ENCODE measurements at regions not wholly inside any gene's neighbourhood (a gene's known extent, or its start where the extent isn't known, plus 50 kb on each side); places are given as distances from the start of the nearest gene placed in this dataset.

DNA sequence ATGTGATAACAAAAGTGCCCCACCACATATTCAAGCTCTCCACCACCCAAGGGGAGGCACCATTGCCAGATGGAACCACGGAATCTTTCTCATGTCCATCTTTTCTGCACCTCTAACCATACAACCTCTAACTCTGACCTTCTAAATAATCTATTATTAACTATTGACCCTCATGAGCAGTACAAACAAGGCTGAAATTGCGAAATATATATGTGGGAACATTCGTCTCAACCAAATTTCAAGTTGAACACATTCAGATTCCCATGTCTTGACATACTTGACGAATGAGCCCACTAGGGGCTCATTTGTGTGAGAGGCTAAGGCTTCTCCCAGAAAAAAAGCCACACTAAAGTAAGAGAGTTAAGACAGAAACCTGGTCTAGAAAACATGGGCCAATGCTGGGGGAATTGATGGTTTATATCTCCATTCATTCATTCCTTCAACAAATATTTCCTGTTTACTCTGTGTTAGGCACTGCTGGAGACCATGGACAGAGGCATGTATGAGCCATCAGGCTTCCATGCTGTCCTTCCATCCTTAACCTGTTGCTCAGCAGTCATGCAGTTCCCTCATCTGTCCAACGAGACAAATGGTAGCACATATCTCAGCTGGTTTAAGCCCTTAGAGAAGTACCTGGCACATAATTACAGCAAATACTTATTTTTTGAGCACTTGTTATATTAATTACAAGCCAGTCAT, 130.4 kb downstream of the ESM1 start:
- DNase-seq (ENCODE audit: low read depth in 2 of 2, low spot score in 1 of 2): no peak

- DNase-seq (ENCODE audit: low read depth in 2 of 2, low spot score in 1 of 2): no peak
Observed at GRCh38 chr5:54852007-54852406, 133.4 kb downstream of the ESM1 start.

DNA sequence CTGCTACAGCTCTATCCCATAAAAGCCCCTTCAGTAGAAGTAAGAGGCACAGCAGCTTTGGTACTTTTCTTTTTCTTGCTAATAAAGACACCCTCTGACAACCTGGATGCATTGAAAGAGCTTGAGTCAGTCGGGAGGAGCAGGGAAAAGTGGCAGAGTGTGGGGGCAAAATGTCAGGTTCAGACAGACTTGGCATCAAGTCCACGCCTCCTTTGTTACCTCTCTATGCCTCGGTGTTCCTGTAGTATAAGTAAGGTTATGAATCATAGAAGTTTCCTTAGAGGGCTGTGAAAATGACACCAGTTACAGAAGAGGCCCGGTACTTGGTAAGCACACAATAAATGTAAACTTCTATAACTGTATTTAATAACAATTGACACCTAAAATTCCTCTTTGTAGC, 133.9 kb downstream of the ESM1 start:
- DNase-seq (ENCODE audit: low read depth in 2 of 2, low spot score in 1 of 2): no peak

GRCh38 chr5:54848581-54848980, 136.8 kb downstream of the ESM1 start:
- DNase-seq (ENCODE audit: low read depth in 2 of 2, low spot score in 1 of 2): no peak

- DNase-seq (ENCODE audit: low read depth in 2 of 2, low spot score in 1 of 2): no peak
Observed at GRCh38 chr5:54845567-54845941, 139.8 kb downstream of the ESM1 start.

DNA sequence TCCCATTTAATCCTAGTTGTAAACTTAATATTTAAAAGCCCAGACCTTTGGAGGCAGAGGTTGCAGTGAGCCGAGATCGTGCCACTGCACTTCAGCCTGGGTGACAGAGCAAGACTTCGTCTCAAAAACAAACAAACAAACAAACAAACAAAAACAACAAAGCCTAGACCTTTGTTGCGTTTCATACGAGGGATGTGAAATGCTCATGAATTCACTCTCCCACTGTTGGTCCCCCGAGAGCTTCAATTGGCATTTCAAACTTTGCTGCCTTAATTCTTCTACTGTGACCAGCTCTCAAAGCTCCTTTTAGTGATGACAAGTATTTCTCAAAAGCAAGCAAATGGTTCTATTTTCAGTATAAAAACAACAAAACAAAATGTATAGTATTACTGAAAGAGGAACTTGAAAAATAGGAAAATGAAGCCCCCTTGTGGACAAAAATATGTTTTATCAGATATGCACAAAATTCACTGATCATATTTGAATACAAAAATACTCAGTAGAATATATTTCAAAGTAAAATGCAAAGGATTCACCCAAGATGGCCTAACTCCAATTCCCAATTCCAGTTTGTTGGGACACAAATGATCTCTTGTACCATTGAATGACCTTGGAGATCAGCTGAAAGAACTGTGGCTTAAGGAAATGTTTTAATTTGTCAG, 140.4 kb downstream of the ESM1 start:
- no peak for DNase-seq (ENCODE audit: low read depth in 2 of 2, low spot score in 1 of 2)

DNA sequence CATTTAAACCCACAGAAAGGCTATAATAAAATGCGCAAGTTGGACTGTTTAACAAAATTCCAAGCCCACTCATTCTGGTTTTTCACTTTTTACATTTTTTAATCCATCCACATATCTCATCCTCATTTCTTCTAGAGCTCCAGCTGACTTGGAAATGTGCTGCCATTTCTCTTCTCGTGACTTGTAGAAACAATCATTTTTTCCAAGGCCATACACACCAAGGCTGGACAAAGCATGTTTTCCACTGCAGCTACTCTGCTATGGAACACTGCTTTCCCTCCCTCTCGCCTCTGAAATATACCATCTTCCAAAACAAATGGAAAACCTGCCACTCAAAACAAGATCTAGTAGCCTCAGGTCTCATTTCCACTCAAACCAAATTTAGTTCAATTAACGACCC, 141.1 kb downstream of the ESM1 start:
- DNase-seq (ENCODE audit: low read depth in 2 of 2, low spot score in 1 of 2): no peak

GRCh38 chr5:54841481-54841880, 143.9 kb downstream of the ESM1 start:
- DNase-seq (ENCODE audit: low read depth in 2 of 2, low spot score in 1 of 2): no peak

- no peak for DNase-seq (ENCODE audit: low read depth in 2 of 2, low spot score in 1 of 2)
Observed at GRCh38 chr5:54838843-54839242, 146.6 kb downstream of the ESM1 start.

DNA sequence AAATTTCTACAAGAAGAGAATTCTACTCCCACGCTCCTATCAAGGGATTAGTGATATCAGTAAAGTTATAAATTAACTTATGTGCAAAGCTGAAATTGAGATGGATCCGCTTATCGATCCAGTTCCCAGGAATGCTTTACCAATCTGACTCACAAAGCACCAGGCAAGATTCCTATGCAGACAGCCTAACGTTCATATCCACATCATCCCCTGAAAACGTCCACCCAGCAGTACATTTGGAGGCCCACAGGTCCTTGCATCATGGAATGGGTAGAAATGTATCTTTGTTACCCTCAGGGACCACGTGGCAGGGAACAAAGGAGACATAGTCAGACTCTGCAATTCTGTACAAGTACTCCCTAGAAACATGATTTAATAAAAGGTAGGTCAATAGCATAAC, 147.4 kb downstream of the ESM1 start:
- no peak for DNase-seq (ENCODE audit: low read depth in 2 of 2, low spot score in 1 of 2)

GRCh38 chr5:54837093-54837492, 148.3 kb downstream of the ESM1 start:
- no peak for DNase-seq (ENCODE audit: low read depth in 2 of 2, low spot score in 1 of 2)

- no peak for DNase-seq (ENCODE audit: low read depth in 2 of 2, low spot score in 1 of 2)
Observed at GRCh38 chr5:54835647-54836046, 149.7 kb downstream of the ESM1 start.

DNA sequence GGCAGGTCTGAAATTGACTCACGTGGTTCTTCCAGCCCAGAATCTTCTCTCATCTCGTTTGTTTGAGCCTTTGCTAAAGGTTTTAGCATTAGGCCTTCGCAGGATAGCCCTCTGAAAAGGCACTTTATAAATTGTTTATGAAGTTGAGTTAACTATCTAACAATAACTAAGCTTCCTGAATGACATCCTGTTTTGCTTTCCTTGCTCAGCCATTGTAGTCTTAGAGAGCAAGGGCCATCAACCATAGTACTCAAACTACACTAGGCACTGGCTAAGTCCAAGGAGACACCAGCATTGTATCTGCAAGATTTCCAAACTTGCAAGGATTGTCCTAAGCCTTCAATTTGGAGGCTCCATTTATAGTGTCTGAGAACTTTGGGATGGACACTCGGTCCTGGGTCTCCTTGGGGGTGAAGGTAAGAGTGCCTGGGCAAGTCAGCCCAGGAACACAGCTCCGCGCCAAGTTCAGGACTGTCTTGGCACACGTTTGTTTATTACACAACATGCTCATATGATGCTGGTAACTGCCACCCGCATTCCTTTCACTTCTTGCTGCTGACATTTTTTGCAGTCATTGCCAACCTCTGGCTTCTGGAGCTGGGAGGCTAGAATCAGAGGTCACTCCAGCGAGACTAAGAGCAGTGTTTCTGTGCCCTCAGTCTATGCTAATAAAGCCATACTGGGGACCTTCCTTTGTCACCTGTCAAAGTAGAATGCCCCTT, 151.1 kb downstream of the ESM1 start:
- no peak for DNase-seq (ENCODE audit: low read depth in 2 of 2, low spot score in 1 of 2)

GRCh38 chr5:54833590-54833989, 151.8 kb downstream of the ESM1 start:
- DNase-seq (ENCODE audit: low read depth in 2 of 2, low spot score in 1 of 2): no peak

GRCh38 chr5:54832858-54833257, 152.5 kb downstream of the ESM1 start:
- DNase-seq (ENCODE audit: low read depth in 2 of 2, low spot score in 1 of 2): no peak

- DNase-seq (ENCODE audit: low read depth in 2 of 2, low spot score in 1 of 2): no peak
Observed at GRCh38 chr5:54832045-54832444, 153.3 kb downstream of the ESM1 start.

GRCh38 chr5:54831233-54831632, 154.2 kb downstream of the ESM1 start:
- no peak for DNase-seq (ENCODE audit: low read depth in 2 of 2, low spot score in 1 of 2)

DNA sequence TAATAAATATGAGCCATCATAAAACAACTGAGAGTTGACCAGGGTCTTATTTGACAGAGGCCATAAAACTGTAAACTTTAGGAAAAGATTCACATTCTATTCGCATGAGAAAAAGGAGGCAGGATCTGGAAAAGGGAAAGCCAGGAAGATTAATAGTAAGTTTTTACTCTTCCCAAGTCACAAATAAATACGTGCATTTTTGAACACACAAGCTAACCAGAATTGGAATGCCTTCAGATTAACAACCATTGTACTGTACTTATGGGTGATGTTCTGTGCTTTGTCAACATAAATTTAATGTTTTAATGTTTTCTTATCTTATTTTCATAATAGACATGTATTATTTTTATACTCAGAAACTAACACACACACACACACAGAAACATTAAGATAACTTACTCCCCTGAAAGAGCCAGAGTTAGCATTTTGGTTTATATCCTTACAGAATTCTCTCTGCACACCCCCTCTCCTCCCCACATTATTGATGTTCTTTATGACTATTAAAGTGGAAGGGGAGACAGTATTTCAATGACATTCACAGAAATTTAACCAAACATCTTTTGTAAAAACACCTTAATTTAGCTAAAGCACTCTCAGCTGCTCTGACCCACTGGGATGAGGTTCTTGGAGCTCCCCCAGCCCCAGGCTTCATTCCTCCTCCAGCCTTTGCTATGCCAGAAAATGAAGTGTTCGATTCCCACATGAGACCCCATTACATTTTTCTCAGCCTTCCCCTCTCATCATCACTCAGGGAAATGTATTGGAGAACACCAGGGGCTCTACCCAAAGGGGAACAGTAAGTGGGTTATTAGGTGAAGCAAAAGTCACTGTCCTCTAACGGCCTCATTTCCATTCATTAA, 155.5 kb downstream of the ESM1 start:
- DNase-seq (ENCODE audit: low read depth in 2 of 2, low spot score in 1 of 2): no peak

DNA sequence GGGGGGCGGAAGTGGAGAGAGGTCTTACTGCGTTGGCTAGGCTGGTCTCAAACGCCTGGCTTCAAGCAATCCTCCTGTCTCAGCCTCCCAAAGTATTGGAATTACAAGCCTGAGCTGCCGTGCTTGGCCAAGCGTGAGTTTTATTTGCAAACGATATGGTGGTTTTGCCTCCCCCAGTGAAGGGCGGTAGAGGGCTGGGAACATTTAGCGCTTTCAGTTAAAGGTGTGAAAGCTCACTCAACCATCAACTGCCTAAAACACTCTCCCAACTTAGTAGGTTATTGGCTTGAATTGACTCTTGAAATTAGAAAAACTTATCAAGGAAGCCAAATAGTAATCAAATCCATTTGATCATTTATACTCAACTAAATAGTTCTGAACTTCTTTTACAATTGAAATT, 156.3 kb downstream of the ESM1 start:
- DNase-seq (ENCODE audit: low read depth in 2 of 2, low spot score in 1 of 2): no peak

GRCh38 chr5:54828151-54828550, 157.2 kb downstream of the ESM1 start:
- no peak for DNase-seq (ENCODE audit: low read depth in 2 of 2, low spot score in 1 of 2)

GRCh38 chr5:54825005-54825404, 160.4 kb downstream of the ESM1 start:
- no peak for DNase-seq (ENCODE audit: low read depth in 2 of 2, low spot score in 1 of 2)

- DNase-seq (ENCODE audit: low read depth in 2 of 2, low spot score in 1 of 2): no peak
Observed at GRCh38 chr5:54823006-54823405, 162.4 kb downstream of the ESM1 start.
